ENCODE measurements at regions not wholly inside any gene's neighbourhood (a gene's known extent, or its start where the extent isn't known, plus 50 kb on each side); places are given as distances from the start of the nearest gene placed in this dataset.

DNA sequence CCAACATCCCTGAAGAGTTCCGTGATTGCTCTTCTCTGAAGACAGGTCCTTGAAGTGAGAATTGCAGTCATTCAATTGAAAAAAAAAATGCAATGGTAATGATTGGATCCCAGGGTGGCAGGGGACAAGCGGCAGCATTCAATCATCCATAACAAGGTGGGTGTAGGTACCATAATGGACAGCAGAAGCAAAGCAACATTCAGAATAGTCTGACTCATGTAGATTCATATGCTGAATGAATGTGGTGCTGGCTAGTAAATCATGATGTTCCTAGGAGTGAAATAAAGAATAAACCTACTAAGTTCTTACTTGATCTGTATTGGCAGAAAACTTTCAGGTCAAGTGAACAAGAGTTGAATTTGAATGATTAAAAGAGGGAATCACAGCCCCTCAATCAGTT is 319.6 kb downstream of the GPATCH2 start:
- DNase-seq, result no peak

- no peak for DNase-seq
Measured at GRCh38 chr1:217281332-217281731, 349.6 kb downstream of the GPATCH2 start.

DNA sequence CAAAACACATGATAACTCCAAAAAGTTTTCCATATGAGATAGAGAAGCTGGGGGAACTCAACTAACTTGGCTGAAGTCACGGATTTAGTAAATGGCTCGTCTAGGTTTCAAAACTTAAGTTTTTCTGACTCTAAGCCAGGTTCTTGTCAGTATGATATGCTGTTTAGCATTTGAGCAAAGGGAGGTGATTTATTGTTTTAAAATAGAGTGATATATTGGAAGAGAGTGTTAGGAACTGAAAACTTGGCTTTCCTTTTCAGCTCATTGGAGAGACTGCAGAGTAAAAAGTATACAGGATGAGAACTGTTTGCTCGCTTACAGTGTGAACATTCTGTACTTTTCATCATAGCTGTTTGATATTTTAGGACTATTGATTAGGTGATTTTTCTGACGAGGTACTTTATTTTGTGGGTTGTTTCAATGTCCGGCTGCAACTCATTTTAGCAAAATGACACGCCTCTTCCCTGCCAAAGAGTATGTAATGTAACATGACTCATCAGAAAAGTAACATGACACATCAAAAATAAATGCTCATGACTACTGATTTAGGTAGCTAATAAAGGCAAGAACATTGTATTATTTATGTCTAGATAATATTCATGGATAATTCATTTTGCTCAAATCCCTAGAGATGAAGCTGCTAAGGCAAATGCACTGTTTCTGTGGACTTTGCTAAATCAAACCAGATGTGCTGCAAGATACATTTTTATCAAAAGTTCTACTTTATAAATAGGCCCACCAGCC is 355.1 kb downstream of the GPATCH2 start:
- DNase-seq, result no peak

DNA sequence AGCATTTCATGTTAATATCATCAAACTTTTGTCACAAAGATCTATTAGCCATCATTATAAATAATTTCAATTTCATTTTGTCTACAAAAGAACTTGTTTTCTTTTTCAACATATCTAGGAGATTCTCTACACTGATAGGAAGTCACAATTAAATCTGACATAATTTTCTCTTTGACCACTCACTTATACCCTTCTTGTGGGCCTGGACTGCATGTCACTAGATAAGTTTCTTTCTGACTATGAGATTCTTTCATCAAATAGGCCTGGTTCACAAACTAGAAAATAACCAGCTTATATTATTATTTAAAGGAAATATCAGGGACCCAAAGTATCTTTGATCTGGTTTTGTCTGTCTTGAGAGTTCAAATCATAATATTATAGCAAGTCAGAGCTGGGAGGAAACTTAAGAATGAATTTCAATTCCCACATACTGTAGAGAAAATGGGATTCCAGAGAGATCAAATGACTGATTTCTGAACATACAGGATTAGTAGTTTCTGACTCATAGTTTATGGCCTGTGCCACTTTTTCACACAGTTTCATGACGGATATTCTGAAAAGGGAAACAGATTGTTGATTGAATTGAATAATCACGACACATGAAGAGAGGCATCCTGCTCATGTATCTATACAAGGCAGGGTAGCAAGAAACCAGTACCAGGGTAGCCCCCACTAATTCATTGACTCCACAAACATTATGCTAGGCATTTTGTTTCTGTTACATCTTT is 355.8 kb downstream of the GPATCH2 start:
- no peak for DNase-seq

- no peak for DNase-seq
Measured at GRCh38 chr1:217274416-217274815, 356.5 kb downstream of the GPATCH2 start.

GRCh38 chr1:217273866-217274265 is 357.0 kb downstream of the GPATCH2 start:
- DNase-seq, result no peak

- no peak for DNase-seq
Measured at GRCh38 chr1:217272385-217272784, 358.5 kb downstream of the GPATCH2 start.

- no peak for DNase-seq
Measured at GRCh38 chr1:217270101-217270500, 360.8 kb downstream of the GPATCH2 start.

GRCh38 chr1:217268058-217268457 is 362.8 kb downstream of the GPATCH2 start:
- no peak for DNase-seq

GRCh38 chr1:217261636-217262035 is 369.3 kb downstream of the GPATCH2 start:
- DNase-seq, result no peak

GRCh38 chr1:217260676-217261075 is 370.2 kb downstream of the GPATCH2 start:
- DNase-seq, result no peak

DNA sequence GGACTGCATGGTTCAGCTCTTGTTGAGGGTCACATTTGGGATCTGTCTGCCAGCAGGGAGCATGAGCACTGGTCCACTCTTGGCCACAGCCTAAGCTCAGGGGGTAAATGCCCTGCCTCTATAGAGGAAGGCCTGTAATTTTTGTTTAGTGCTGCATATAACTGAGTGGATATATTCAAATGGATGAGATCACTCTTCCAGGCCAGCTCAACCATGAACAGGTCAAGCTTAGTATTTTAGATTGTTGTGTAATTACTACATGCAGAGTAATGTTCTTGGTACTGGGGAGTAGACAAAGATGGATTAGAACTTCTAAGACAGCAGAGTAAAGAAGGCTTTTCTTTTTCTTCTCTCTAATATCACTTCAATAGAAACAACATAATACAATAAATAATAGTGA is 376.9 kb downstream of the GPATCH2 start:
- DNase-seq, result no peak

GRCh38 chr1:217253351-217253750 is 377.5 kb downstream of the GPATCH2 start:
- no peak for DNase-seq

DNA sequence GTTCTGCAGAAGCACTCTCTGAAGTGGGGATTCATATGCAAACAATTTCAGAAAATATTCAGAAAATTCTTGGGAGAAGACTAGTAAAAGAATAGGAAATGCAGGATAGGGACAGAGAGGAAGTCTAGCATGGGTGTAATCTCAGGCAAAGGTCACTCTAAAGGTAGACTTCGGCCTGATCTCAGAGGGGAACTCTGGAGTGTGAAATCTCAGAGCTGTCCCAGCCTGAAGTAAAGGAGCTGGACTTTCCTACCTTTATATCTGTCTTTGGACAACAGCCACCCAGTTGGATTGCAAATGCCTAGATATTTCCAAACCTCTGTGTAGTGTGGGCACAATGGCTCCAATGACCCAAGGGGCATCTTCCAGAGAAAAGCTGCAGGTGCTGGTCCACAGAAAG is 379.8 kb downstream of the GPATCH2 start:
- no peak for DNase-seq

DNA sequence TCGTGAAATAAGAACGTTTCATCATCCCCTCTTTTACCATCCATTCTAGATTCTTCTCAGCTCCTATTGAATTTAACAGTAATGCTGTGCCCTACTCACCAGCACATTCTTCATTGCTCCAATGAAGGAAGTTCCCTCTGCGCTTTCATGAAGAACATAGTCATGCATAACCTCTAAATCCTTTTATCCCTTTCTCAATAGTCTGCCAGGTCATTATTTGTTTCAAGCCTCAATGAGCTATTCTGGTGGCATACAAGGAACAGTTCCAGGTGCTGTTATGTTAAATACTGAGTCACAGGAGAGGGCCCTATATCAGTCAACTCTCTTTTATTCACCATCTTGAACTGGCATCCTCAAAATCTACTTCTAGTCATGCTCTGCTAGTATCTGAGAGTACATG is 381.0 kb downstream of the GPATCH2 start:
- no peak for DNase-seq

GRCh38 chr1:217244971-217245370 is 385.9 kb downstream of the GPATCH2 start:
- DNase-seq, result no peak

GRCh38 chr1:217240656-217241055 is 390.2 kb downstream of the GPATCH2 start:
- no peak for DNase-seq

GRCh38 chr1:217238945-217239344 is 391.9 kb downstream of the GPATCH2 start:
- DNase-seq, result no peak

- no peak for DNase-seq
Measured at GRCh38 chr1:217230412-217230811, 400.5 kb downstream of the GPATCH2 start.

DNA sequence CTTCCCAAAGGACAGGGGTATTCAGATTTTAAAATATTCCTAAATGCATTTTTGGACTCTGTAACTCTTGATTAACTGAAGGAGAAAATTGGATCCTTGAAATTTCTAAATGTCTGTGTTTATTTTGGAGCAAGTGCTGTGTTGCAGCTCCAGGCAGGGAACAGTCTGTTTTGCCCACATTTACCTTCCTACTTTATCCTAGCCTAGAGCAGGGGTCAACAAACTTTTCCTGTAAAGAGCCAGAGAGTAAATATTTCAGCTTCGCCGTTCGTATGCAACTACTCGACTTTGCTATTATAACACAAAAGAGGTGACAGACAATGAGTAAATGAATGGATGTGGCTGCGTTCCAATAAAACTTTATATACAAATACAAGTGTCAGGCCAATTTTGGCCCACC is 402.2 kb downstream of the GPATCH2 start:
- DNase-seq, result no peak

DNA sequence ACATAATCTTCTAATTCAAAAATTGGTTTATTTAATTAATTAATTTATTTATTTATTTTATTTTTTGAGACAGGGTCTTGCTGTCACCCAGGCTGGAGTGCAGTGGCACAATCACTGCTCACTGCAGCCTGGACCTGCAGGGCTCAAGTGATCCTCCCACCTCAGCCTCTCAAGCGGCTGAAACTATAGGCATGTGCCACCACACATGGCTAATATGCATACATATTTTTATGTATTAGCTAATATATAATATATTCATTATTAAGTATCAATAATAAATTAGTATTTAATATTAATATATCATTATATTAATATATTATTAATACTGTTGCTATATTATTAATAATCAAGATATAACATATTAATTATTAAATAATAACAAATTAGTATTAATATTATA is 406.7 kb downstream of the GPATCH2 start:
- no peak for DNase-seq

- no peak for DNase-seq
Measured at GRCh38 chr1:217214551-217214950, 416.3 kb downstream of the GPATCH2 start.

- no peak for DNase-seq
Measured at GRCh38 chr1:217211486-217211885, 419.4 kb downstream of the GPATCH2 start.

DNA sequence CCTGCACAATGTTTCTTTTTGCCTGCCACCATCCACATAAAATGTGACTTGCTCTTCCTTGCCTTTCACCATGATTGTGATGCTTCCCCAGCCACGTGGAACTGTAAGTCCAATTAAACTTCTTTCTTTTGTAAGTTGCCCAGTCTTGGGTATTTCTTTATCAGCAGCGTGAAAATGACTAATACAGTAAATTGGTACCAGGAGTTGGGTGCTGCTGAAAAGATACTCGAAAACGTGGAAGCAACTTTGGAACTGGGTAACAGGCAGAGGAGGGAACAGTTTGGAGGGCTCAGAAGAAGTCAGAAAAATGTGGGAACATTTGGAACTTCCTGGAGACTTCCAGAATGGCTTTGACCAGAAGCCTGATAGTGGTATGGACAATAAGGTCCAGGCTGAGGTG is 425.3 kb downstream of the GPATCH2 start:
- DNase-seq, result no peak

DNA sequence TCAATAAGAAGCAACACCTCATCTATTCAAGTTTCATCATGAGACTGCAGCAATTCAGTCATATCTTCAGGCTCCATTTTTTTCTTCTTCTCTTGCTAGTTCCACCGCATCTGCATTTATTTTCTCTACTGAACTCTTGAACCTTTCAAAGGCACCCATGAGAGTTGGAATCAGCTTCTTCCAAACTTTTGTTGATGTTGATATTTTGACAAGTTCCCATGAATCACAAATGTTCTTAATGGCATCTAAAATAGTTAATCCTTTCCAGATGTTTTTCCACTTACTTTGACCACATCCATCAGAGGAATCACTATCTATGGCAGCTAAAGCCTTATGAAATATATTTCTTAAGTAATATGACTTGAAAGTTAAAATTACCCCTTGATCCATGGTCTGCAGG is 434.3 kb downstream of the GPATCH2 start:
- no peak for DNase-seq

All from midbrain (tissue), 1 donor.